GM10266 (cell line): ENCODE measurements at regions not wholly inside any gene's neighbourhood (a gene's known extent, or its start where the extent isn't known, plus 50 kb on each side); places are given as distances from the start of the nearest gene placed in this dataset.
A peak's percentile ranks its signal among the peaks of the same experiment; 100 is the strongest.
"Not testable (repeated sequence)": the region's sequence is repeated elsewhere in the genome, so short reads cannot be mapped to it uniquely, and the experiment has no call there.

Experiments used
- DNase-seq: peaks from one replicate; pipeline ENCODE4 v3.0.0; 2012; ENCODE audit errors: extremely low spot score
- TF ChIP-seq, protein P1 (sequence below): IDR thresholded peaks from 2 replicates; pipeline ENCODE4 v1.5.1; 2012; ENCODE audit warnings: mild to moderate bottlenecking, low read depth; ENCODE audit not compliant: control insufficient read depth, insufficient read depth; ENCODE audit errors: missing control alignments

GRCh38 chr4:8983921-8984320, 112.3 kb upstream of the HMX1 start:
- DNase-seq = not testable (repeated sequence)

DNA sequence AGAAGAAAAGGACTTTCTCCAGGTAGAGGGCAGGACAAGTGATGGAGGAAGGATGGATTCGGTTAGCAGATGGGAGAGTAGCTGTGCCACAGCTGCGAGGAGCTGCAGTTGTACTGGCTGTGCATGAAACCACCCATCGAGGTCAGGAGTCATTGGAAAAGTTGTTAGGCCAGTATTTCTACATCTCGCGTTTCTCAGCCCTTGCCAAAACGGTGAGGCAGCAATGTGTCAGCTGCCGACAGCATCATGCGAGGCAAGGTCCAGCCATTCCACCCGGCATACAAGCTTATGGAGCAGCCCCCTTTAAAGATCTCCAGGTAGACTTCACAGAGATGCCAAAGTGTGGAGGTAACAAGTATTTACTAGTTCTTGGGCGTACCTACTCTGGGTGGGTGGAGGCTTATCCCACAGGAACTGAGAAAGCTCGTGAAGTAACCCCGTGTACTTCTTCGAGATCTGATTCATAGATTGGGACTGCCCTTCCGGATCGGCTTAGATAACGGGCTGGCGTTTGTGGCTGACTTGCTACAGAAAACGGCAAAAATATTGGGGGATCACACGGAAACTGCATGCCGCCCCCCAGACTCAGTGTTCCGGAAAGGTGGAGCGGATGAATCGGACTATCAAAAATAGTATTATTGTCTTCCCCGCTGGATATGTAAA, 105.0 kb upstream of the HMX1 start:
- not testable (repeated sequence) for DNase-seq

- DNase-seq = not testable (repeated sequence)
Measured at GRCh38 chr4:8972635-8973034, 101.0 kb upstream of the HMX1 start.

GRCh38 chr4:8965896-8966295, 94.3 kb upstream of the HMX1 start:
- DNase-seq = not testable (repeated sequence)

- DNase-seq = not testable (repeated sequence)
Measured at GRCh38 chr4:8964201-8964788, 92.7 kb upstream of the HMX1 start.

GRCh38 chr4:8963533-8963932, 91.9 kb upstream of the HMX1 start:
- not testable (repeated sequence) for DNase-seq

GRCh38 chr4:8961343-8961742, 89.7 kb upstream of the HMX1 start:
- TF ChIP-seq, protein P1, sequence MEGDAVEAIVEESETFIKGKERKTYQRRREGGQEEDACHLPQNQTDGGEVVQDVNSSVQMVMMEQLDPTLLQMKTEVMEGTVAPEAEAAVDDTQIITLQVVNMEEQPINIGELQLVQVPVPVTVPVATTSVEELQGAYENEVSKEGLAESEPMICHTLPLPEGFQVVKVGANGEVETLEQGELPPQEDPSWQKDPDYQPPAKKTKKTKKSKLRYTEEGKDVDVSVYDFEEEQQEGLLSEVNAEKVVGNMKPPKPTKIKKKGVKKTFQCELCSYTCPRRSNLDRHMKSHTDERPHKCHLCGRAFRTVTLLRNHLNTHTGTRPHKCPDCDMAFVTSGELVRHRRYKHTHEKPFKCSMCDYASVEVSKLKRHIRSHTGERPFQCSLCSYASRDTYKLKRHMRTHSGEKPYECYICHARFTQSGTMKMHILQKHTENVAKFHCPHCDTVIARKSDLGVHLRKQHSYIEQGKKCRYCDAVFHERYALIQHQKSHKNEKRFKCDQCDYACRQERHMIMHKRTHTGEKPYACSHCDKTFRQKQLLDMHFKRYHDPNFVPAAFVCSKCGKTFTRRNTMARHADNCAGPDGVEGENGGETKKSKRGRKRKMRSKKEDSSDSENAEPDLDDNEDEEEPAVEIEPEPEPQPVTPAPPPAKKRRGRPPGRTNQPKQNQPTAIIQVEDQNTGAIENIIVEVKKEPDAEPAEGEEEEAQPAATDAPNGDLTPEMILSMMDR = peak; percentile 44
- not testable (repeated sequence) for DNase-seq

GRCh38 chr4:8959471-8959870, 87.8 kb upstream of the HMX1 start:
- DNase-seq = not testable (repeated sequence)

- DNase-seq = not testable (repeated sequence)
Measured at GRCh38 chr4:8954001-8954400, 82.4 kb upstream of the HMX1 start.

GRCh38 chr4:8952791-8953190, 81.2 kb upstream of the HMX1 start:
- not testable (repeated sequence) for DNase-seq

GRCh38 chr4:8952109-8952508, 80.5 kb upstream of the HMX1 start:
- DNase-seq = not testable (repeated sequence)

DNA sequence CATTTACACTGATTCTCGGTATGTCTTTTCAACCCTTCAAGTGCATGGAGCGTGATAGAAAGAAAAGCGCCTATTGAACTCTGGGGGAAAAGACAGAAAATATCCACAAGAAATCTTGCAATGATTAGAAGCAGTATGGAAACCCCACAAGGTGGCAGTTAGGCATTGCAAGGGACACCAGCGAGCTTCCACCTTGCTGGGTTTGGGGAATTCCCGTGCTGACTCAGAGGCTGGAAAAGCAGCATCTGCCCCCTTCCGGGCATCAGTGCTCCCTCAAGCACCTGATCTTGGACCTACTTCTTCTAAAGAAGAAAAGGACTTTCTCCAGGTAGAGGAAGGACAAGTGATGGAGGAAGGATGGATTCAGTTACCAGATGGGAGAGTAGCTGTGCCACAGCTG, 73.9 kb upstream of the HMX1 start:
- not testable (repeated sequence) for DNase-seq

DNA sequence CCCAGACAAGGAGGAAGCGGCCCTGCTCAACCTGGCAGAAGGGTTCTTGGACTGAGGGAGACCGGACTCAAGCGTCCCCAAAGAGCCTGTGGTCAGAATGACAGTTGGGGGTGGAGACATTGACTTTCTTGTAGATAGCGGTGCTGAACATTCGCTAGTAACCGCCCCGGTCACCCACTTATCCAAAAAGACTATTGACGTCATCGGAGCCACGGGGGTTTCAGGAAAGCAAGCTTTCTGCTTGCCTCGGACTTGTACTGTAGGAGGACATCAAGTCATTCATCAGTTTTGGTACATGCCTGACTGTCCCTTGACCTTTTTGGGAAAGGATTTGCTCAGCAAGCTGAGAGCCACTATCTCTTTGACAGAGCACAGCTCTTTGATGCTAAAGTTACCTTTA, 71.7 kb upstream of the HMX1 start:
- DNase-seq = not testable (repeated sequence)

- DNase-seq = not testable (repeated sequence)
Measured at GRCh38 chr4:8942088-8942487, 70.4 kb upstream of the HMX1 start.

DNA sequence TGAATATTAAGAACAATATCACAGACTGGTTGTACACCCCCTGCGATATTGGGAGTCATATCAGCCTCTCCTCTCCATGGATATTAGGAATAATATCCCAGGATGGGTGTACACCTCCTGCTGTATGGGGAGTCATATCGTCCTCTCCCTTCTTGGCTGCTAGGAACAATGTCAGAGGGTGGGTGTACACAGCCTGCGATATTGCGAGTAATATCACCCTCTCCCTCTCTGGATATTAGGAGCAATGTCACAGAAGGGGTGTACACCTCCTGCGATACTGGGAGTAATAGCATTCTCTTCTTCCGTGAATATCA, 69.8 kb upstream of the HMX1 start:
- not testable (repeated sequence) for DNase-seq

- no peak for DNase-seq
Measured at GRCh38 chr4:8940792-8941491, 69.3 kb upstream of the HMX1 start.

More at GRCh38 chr4:8940792-8941491, 69.3 kb upstream of the HMX1 start:
- TF ChIP-seq, protein P1 = no peak
